HG03103 (cell line): ENCODE measurements at regions not wholly inside any gene's neighbourhood (a gene's known extent, or its start where the extent isn't known, plus 50 kb on each side); places are given as distances from the start of the nearest gene placed in this dataset.

Experiments used
- ATAC-seq: cut with Tn5 transposase; IDR thresholded peaks from one replicate; pipeline ENCODE4 v1.9.1; 2021; ENCODE audit warnings: low read depth; ENCODE audit not compliant: unreplicated experiment

DNA sequence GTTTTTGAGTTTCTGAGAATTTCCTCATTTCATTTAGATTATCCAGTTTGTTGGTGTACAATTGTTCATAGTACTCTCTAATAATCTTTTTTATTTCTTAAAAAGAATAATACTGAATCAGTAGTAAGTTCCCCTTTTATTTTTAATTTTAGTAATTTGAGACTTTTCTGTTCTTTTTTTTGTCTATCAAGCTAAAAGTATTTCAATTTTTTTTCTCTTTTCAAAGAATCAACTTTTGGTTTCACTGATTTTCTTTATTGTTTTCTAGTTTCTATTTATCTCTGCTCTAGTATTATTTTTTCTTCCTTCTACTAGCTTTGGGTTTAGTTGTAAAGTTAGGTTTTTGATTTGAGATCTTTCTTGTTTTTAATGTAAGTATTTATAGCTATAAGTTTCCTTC is 60.6 kb upstream of the ARL15 start:
- no peak for ATAC-seq

- no peak for ATAC-seq
Observed at GRCh38 chr5:54367844-54368243, 57.5 kb upstream of the ARL15 start.

DNA sequence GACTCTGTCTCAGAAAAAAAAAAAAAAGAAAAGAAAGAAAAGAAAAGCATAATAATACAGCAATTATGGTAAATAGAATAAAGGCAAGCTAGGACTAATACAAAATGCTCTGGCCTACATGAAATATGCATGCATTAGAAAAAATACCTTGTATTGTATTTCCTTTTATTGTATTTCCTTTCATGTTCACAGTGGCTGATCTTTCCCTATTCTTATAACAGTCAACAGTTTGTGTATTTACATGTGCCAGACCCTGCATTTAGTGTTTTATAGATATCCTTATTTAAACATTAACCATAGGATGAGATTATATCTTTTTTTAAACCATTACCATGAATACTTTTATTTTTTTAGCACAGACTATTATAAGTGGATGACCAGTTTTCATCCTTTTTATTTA is 56.3 kb upstream of the ARL15 start:
- no peak for ATAC-seq

DNA sequence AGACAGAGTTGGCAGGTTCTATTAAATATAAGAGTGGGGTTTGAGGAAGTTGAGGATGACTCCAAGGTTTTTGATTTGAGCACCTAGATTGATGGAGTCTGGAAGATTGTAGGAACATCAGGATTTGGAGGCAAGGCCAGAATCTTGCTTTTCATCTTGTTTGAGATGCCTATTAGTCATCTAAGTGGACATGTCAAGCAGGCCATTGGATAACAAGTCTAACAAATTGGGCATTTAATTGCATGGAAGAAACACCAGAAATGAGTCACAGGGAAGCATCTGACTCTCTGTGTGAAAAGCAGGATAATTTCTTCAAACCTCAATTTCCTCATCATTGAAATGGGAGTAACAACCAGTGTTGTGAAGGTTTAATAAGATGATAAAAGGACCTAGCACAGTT is 53.3 kb upstream of the ARL15 start:
- ATAC-seq, result no peak

DNA sequence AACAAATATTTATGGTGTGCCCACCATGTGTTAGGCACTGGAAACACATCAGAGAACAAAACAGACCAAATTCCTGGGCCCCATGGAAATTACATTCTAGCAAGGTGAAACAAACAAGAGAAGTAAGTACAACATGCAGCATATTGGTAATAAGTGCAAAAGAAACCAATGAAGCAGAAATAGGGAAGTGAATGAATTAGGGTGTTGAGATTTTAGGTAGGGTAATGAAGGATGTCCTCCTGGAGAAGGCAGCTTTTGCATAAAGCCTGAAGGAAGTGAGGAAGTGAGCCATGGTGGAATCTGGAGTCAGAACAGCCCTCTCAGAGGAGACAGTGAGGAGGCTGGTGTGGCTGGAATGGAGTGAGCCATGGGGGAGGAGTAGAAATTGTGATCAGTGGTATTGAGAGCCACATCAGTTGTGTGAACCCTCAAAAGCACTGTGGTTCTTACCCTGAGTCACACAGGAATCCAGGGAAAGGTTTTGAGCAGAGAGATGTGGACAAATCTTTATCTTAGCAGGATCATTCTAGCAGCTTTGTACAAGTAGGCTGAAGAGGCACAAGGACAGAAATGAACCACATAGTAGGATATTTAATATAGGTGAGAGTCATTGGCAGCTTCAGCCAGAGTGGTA is 52.7 kb upstream of the ARL15 start:
- ATAC-seq, result no peak

DNA sequence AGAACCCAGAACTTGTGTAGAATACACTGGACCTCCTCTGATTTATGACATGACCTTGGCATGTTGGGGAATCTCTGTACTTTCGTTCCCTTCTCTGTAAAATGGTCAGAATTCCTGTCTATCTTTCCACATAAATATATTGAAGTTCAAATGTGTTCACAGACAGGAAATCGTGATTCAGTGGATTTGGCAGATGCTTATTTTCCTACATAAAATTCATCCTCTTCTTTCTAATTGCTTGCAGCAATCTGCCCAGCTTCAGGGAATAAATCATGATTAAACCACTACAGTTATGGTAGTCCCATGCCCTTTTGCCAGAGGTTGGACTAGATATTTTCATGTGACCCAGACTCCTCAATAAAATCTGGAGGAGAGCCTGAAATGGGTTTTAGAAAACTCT is 52.1 kb upstream of the ARL15 start:
- ATAC-seq, result no peak

DNA sequence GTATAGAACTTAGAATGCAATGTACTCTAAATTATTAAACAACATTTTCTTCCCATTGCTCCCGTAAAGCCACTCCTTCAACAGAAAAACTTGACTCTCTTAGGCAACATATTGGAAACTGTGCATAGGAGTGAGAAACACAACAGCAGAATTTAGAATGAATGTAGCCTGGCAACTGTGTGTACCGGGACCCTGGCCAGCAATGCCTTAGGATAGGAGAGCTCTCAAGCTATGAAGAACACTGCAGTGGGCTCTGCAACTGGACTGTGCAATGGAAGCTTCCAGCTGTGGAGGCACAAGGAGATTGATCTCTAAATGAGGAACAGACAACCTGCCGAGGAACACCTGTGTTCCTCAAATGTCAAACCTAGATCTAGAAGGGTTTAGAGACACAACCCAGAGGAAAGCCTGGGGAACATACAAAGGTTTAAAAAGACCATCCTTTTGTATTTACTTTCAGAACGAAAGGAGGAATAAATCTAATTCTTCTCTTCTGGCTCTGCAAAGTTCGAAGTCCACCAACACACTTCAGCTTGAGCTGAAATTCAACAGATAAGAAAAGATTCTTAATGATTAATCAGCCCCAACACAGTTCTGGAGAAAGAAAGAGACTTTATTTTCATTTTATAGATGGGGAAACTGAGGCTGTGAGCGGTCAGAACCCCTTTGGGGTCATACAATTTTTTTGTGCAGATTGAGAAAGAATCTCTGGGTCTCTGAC is 51.5 kb upstream of the ARL15 start:
- no peak for ATAC-seq

DNA sequence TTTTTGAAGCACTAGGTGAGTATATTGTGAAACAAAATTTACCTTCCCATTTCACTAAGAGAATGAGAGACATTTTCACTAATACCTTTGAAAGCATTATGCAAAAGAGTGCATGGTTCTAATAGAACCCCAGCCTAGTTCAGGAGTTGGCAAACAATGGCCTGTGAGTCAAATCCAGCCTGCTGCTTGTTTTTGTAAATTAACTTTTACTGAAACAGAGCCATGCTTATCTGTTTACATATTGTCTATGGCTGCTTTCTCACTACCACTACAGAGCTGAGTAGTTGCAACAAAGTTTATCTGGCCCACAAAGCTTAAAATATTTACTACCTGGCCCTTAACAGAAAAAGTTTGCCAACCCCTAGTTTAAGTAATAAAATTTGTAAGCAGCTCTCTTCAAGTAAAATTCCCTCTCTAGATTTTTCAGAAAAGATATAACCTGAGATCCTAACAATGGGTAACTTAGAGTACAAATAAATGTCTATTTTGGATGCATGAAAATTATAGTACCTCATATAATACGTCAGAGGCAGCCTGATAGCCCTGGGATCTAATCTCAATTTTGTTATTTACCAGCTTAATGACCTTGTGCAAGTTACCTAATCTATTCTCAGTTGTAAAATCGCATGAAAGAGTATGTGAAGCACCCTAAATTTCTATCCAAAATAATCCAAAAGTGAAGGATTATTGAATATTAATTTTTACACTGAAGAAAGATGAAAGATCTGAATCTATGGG is 50.7 kb upstream of the ARL15 start:
- ATAC-seq, result no peak
